Inferior parietal cortex (tissue), 1 donor: ENCODE measurements at regions not wholly inside any gene's neighbourhood (a gene's known extent, or its start where the extent isn't known, plus 50 kb on each side); places are given as distances from the start of the nearest gene placed in this dataset.
"Not testable (repeated sequence)": the region's sequence is repeated elsewhere in the genome, so short reads cannot be mapped to it uniquely, and the experiment has no call there.

ENCODE experiments used
- DNase-seq: peaks from one replicate; pipeline ENCODE4 v3.0.0-alpha.2; 2016; ENCODE audit errors: extremely low spot score

DNA sequence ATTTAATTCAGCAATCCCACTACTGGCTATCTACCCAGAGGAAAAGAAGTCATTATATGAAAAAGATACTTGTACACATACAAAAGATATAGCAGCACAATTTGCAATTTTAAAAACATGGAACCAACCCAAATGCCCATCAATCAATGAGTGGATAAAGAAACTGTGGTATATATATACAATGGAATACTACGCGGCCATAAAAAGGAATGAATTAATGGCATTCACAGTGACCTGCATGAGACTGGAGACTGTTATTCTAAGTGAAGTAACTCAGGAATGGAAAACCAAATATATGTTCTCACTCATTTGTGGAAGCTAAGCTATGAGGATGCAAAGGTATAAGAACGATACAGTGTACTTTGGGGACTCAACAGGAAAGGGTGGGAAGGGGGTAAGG, 102.8 kb upstream of the KCNMA1 start:
- not testable (repeated sequence) for DNase-seq

- DNase-seq = no peak
Observed at GRCh38 chr10:77738496-77739158, 101.0 kb upstream of the KCNMA1 start.

GRCh38 chr10:77737608-77738007, 100.0 kb upstream of the KCNMA1 start:
- DNase-seq = no peak

GRCh38 chr10:77735136-77735535, 97.5 kb upstream of the KCNMA1 start:
- not testable (repeated sequence) for DNase-seq

DNA sequence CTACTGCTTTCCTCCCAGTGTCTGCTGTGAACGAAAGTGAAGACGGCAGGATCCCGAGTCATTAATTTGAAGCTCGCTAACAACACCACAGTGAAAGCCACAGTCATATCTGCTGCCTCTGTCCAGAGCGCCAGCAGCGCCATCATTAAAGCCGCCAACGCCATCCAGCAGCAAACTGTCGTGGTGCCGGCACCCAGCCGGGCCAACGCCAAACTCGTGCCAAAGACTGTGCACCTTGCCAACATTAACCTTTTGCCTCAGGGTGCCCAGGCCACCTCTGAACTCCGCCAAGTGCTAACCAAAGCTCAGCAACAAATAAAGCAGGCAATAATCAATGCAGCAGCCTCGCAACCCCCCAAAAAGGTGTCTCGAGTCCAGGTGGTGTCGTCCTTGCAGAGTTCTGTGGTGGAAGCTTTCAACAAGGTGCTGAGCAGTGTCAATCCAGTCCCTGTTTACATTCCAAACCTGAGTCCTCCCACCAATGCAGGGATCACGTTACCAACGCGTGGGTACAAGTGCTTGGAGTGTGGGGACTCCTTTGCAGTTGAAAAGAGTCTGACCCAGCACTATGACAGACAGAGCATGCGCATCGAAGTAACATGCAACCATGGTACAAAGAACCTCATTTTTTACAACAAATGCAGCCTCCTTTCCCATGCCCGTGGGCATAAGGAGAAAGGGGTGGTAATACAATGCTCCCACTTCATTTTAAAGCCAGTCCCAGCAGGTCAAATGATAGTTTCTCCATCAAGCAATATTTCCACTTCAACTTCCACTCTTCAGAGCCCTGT, 94.8 kb upstream of the KCNMA1 start:
- no peak for DNase-seq

DNA sequence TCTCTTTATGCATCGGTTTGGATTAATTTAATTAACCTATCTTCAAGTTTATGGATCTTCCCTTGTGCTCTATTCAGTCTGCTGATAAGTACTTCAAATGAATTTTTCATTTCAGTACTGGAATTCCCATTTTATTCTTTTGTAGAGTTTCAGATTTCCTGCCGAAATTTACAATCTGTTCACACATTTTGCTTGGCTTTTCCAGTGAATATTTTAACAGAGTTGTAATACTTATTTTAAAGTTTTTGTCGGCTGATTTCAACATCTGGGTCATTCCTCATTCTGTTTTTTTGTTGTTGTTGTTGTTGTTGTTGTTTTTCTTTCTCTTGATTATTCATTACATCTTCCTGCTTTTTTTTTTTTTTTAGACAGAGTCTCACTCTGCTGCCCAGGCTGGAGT, 89.9 kb upstream of the KCNMA1 start:
- DNase-seq = no peak

DNA sequence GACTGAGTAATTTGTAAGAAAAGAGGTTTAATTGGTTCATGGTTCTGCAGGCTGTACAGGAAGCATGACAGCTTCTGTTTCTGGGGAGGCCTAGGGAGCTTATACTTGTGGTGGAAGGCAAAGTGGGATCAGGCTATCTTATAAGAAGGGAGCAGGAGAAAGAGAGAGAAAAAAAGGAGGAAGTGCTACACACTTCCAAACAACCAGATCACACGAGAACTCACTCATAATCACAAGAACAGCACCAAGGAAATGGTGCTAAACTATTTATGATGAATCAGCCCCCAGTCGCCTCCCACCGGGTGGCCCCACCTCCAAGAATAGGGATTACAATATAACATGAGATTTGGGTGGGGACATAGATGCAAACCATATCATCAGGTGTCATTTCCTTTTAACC, 89.1 kb upstream of the KCNMA1 start:
- no peak for DNase-seq

- DNase-seq = no peak
Observed at GRCh38 chr10:77726301-77726700, 88.7 kb upstream of the KCNMA1 start.

DNA sequence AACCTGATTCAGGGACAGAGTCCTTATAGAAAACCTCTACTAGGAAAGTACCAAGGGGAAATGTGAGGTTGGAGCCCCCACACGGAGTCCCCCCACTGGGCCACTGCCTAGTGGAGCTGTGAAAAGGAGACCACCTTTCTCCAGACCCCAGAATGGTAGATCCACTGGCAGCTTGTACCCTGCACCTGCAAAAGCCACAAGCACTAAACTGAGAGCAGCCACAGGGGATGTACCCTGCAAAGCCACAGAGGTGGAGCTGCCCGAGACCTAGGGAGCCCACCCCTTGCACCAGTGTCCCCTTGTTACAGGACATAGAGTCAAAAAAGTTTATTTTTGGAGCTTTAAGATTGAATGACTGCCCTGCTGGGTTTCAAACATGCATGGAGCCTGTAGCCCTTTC, 87.2 kb upstream of the KCNMA1 start:
- DNase-seq = no peak

DNA sequence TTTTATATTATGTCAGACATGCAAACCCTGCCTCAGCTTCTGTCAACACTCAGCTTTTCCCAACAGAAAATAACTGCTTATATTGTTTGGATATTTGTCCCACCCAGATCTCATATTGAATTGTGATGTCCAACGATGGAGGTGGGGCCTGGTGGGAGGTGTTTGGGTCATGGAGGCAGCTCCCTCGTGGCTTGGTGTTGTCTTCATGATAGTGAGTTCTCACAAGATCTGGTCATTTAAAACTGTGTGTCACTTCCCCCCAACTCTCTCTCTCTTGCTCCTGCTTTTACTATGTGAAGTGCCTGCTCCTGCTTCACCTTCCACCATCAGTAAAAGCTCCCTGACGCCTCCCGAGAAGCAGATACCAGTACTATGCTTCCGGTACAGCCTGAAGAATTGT, 85.8 kb upstream of the KCNMA1 start:
- DNase-seq = no peak

GRCh38 chr10:77722956-77723355, 85.3 kb upstream of the KCNMA1 start:
- not testable (repeated sequence) for DNase-seq

DNA sequence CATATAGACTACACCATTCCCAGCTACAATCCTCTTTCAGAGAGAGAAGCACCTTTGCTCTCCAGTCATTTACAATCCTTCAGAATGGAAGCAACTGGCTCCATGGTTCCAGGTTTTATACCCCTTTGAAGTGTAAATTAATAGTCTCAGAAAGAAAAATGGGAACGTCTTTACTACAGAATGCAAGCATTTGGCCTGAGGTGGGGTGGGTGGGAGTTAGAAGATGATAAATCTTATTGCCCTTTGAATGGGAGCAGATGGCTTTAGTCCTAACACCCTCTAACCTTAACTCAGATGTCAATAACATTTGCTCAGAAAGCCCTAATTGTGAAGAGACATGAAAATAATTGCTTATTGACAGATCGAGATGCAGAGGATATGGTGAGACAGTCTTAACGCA, 84.2 kb upstream of the KCNMA1 start:
- DNase-seq = no peak

DNA sequence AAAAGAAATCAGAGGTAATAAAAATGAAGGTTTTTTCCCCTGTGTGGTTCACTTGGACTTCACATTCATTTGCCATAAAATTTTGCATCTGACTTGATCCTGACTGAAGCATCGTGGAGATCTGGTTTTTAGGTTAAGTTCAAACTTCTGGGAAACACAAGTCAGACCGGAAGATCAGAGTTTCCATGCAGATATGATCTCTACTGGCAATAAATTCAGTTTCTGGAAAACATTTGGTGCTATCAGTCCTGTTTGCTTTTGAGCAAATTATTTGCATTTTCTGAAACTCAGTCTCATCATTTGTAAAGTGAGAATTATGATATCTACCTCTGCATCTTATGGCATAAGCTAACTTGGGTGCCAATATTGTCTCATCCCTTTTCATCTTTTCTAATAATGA, 81.3 kb upstream of the KCNMA1 start:
- DNase-seq = no peak

- DNase-seq = not testable (repeated sequence)
Observed at GRCh38 chr10:77718312-77718711, 80.7 kb upstream of the KCNMA1 start.

GRCh38 chr10:77717336-77717735, 79.7 kb upstream of the KCNMA1 start:
- DNase-seq = no peak

DNA sequence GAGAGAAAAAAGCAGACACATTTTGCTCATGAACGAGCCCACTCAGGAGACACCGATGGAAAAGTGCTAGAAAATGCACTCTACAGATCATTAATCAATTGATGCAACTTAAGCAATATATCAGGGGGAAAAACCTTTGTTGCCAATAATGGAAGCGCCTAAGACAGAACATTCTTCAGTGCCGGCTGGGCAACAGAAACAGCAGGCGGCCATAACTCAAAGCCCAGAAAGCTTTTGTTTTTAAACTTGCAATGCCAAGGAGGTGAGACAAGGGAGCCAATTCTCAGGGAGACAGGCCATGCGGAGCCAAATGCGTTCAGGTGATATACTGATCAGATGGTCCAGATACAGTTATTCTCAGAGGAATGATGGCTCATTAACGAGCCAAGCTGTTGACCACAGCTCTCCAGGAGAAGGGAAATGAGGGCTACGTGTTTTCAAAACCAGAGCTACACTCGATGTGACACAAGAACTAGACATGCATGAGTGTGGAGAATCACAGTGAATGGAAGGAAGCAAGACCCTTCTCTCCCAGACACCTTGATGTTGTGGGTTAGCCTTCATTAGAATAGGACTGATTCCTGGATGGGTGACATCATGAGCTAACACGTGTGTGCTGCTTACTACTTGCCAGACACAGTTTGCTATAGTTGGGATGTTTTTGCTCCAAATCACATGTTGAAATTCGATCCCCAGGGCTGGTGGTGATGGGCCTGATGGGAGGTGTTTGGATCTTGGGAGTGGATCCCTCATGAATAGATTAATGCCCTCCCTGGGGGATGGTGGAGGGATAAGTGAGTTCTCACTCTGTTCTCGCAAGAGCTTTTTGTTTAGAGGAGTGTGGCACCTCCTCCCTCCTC, 79.1 kb upstream of the KCNMA1 start:
- DNase-seq = no peak

GRCh38 chr10:77715536-77715935, 77.9 kb upstream of the KCNMA1 start:
- DNase-seq = no peak

GRCh38 chr10:77715088-77715487, 77.5 kb upstream of the KCNMA1 start:
- no peak for DNase-seq

- no peak for DNase-seq
Observed at GRCh38 chr10:77713521-77714280, 76.1 kb upstream of the KCNMA1 start.

DNA sequence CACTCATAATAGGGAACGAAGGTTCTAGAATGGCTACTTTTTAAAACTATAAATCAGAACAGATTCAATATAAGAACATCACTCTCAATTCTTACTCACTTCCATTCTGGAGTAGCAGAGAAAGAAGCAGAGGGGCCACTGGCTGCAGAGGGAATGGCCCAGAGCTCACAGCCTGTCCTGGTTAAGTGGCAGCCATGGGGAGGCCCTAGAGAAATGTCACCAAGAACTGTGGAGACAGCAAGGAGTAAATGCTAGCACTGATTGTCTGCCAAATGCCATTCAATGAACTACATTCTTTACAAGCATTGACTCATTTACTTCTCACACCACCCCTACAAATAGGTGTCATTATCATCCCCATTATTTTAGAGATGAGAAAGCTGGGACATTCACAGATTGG, 74.6 kb upstream of the KCNMA1 start:
- DNase-seq = no peak

- no peak for DNase-seq
Observed at GRCh38 chr10:77711683-77712049, 74.1 kb upstream of the KCNMA1 start.
